ENCODE measurements at regions not wholly inside any gene's neighbourhood (a gene's known extent, or its start where the extent isn't known, plus 50 kb on each side); places are given as distances from the start of the nearest gene placed in this dataset.

GRCh38 chr15:39338251-39338650 lies 242.6 kb upstream of the THBS1 start:
- no peak for TF ChIP-seq CTCF (IDR thresholded peaks at IDR 0.05; ENCODE audit: low read length)
- TF ChIP-seq EZH2 (IDR thresholded peaks at IDR 0.05; ENCODE audit: borderline replicate concordance, low read length): no peak
- H2AFZ ChIP-seq (ENCODE audit: low read length): no peak overlapping the region

GRCh38 chr15:39340903-39341645 lies 239.8 kb upstream of the THBS1 start:
- Histone ChIP-seq H3F3A (ENCODE audit: insufficient read depth, low read length) (no peaks in the 10 kb centered on the region), H3K36me3 (ENCODE audit: insufficient read depth, low read length) (no peaks in the 10 kb centered on the region), H3K9ac (ENCODE audit: low read length) (no peak overlapping the region), H3K9me2 (ENCODE audit: low read depth, low read length) (no peaks in the 10 kb centered on the region), H3K4me3 (ENCODE audit: low read depth, low read length, poor library complexity, severe bottlenecking) (no peak overlapping the region), H3K27ac (ENCODE audit: low read depth, low read length, poor library complexity, severe bottlenecking) (no peak overlapping the region), H3K79me2 (ENCODE audit: insufficient read depth, low read length) (no peaks in the 10 kb centered on the region), H3K9me3 (ENCODE audit: low read length) (no peaks in the 10 kb centered on the region), H4K20me1 (ENCODE audit: insufficient read depth, low read length) (no peaks in the 10 kb centered on the region), H2AFZ (ENCODE audit: low read length) (no peak overlapping the region), H3K4me1 (ENCODE audit: insufficient read depth, low read length, severe bottlenecking) (no peaks in the 10 kb centered on the region), H3K27me3 (ENCODE audit: insufficient read depth, low read length) (no peaks in the 10 kb centered on the region), H3K4me2 (ENCODE audit: low read length) (no peak overlapping the region)
- TF ChIP-seq CTCF (IDR thresholded peaks at IDR 0.05; ENCODE audit: low read length) (no peak), EZH2 (IDR thresholded peaks at IDR 0.05; ENCODE audit: borderline replicate concordance, low read length) (no peak)

More at GRCh38 chr15:39338251-39338650, 242.6 kb upstream of the THBS1 start:
- H3K9ac ChIP-seq (ENCODE audit: low read length): no peak overlapping the region
- no peak overlapping the region for H3K4me2 ChIP-seq (ENCODE audit: low read length)
- no peaks in the 10 kb centered on the region for H3F3A ChIP-seq (ENCODE audit: insufficient read depth, low read length)
- no peaks in the 10 kb centered on the region for H3K36me3 ChIP-seq (ENCODE audit: insufficient read depth, low read length)
- H3K79me2 ChIP-seq (ENCODE audit: insufficient read depth, low read length): no peaks in the 10 kb centered on the region
- H4K20me1 ChIP-seq (ENCODE audit: insufficient read depth, low read length): no peaks in the 10 kb centered on the region
- H3K4me1 ChIP-seq (ENCODE audit: insufficient read depth, low read length, severe bottlenecking): no peaks in the 10 kb centered on the region
- H3K27ac ChIP-seq (ENCODE audit: low read depth, low read length, poor library complexity, severe bottlenecking): no peak overlapping the region
- no peak overlapping the region for H3K4me3 ChIP-seq (ENCODE audit: low read depth, low read length, poor library complexity, severe bottlenecking)
- no peaks in the 10 kb centered on the region for H3K9me3 ChIP-seq (ENCODE audit: low read length)
- H3K9me2 ChIP-seq (ENCODE audit: low read depth, low read length): no peaks in the 10 kb centered on the region
- no peaks in the 10 kb centered on the region for H3K27me3 ChIP-seq (ENCODE audit: insufficient read depth, low read length)

DNA sequence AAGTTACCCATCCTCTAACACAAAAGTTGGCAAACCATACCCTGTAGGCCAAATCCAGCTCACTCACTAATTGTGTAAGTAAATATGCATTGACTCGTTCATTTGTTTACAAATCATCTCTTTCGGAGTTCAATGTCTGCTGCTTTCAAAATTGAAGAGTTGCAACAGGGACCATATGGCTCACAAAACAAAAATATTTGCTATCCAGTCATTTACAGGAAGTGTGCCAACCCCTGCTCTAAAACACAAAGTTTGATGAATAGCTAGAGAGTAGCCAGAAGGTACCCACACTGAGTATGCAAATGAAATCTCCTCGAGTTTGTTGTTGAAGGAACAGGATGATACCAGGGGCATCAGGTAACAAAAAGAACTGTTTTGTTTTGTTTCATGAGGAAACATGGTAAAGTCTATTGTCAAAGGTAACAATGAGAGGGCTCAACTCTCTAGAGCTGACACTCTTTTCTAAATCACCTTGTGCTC lies 236.2 kb upstream of the THBS1 start:
- H3K4me3 ChIP-seq (ENCODE audit: low read depth, low read length, poor library complexity, severe bottlenecking): no peak overlapping the region
- no peak overlapping the region for H3K4me2 ChIP-seq (ENCODE audit: low read length)
- no peaks in the 10 kb centered on the region for H3K9me2 ChIP-seq (ENCODE audit: low read depth, low read length)
- H3K79me2 ChIP-seq (ENCODE audit: insufficient read depth, low read length): no peaks in the 10 kb centered on the region
- no peaks in the 10 kb centered on the region for H3K4me1 ChIP-seq (ENCODE audit: insufficient read depth, low read length, severe bottlenecking)
- no peak overlapping the region for H2AFZ ChIP-seq (ENCODE audit: low read length)
- no peaks in the 10 kb centered on the region for H4K20me1 ChIP-seq (ENCODE audit: insufficient read depth, low read length)
- H3K9ac ChIP-seq (ENCODE audit: low read length): no peak overlapping the region
- no peaks in the 10 kb centered on the region for H3K36me3 ChIP-seq (ENCODE audit: insufficient read depth, low read length)
- no peaks in the 10 kb centered on the region for H3K27me3 ChIP-seq (ENCODE audit: insufficient read depth, low read length)
- H3F3A ChIP-seq (ENCODE audit: insufficient read depth, low read length): no peaks in the 10 kb centered on the region
- H3K27ac ChIP-seq (ENCODE audit: low read depth, low read length, poor library complexity, severe bottlenecking): no peak overlapping the region
- TF ChIP-seq CTCF (IDR thresholded peaks at IDR 0.05; ENCODE audit: low read length) (no peak), EZH2 (IDR thresholded peaks at IDR 0.05; ENCODE audit: borderline replicate concordance, low read length) (no peak)
- no peaks in the 10 kb centered on the region for H3K9me3 ChIP-seq (ENCODE audit: low read length)
